Stomach (tissue), 8 donors: ENCODE measurements at regions not wholly inside any gene's neighbourhood (a gene's known extent, or its start where the extent isn't known, plus 50 kb on each side); places are given as distances from the start of the nearest gene placed in this dataset.

Experiments used
- DNase-seq, 2 donors: peaks; one replicate each; pipeline versions ENCODE4 v3.0.0 to v3.0.0-alpha.2; 2013 to 2019
- H3K27ac ChIP-seq, 5 donors: fragments of 200-600 bp in 4 of 5; sonication (generic) in 4 of 5; one replicate each; pipeline ENCODE4 v1.5.1; 2013 to 2019; ENCODE audit warnings: mild to moderate bottlenecking in 1 of 5, moderate library complexity in 1 of 5
- H3K27me3 ChIP-seq, 3 donors: fragments of 200-600 bp; sonication (generic); one replicate each; pipeline ENCODE4 v1.5.1; 2017 to 2019; ENCODE audit warnings: mixed run types in 1 of 3
- H3K36me3 ChIP-seq, 4 donors: fragments of 200-600 bp; sonication (generic); 1 replicate in 3 of 4; 2 replicates in 1 of 4; pipeline ENCODE4 v1.5.1; 2016 to 2019
- H3K4me1 ChIP-seq, 4 donors: fragments of 200-600 bp; sonication (generic); one replicate each; pipeline ENCODE4 v1.5.1; 2016 to 2019
- H3K4me3 ChIP-seq, 4 donors: fragments of 200-600 bp; sonication (generic) in 3 of 4; one replicate each; pipeline ENCODE4 v1.5.1; 2016 to 2019; ENCODE audit warnings: mild to moderate bottlenecking in 1 of 4
- H3K9me3 ChIP-seq, 4 donors: fragments of 200-600 bp; sonication (generic); one replicate each; pipeline ENCODE4 v1.5.1; 2016 to 2019
- CTCF ChIP-seq, 7 experiments: fragments of 450-650 bp in 4 of 7; fragments of 200-600 bp in 3 of 7; sonication (generic) in 3 of 7; IDR thresholded peaks; one replicate each; pipeline ENCODE4 v1.5.1; 2016 to 2019; ENCODE audit warnings: antibody characterized with exemption in 7 of 7, control low read depth in 2 of 7, mild to moderate bottlenecking in 1 of 7
- EP300 ChIP-seq: sonication (generic); formaldehyde crosslinking; IDR thresholded peaks from one replicate; pipeline ENCODE4 v1.6.1; 2017; ENCODE audit warnings: antibody characterized with exemption
- POLR2A ChIP-seq, 4 donors: fragments of 450-650 bp; IDR thresholded peaks; one replicate each; pipeline ENCODE4 v1.6.1; 2016; ENCODE audit warnings: antibody characterized with exemption in 4 of 4, control low read depth in 2 of 4, mild to moderate bottlenecking in 1 of 4, moderate library complexity in 1 of 4
- POLR2AphosphoS5 ChIP-seq, 3 donors: sonication (generic); formaldehyde crosslinking; IDR thresholded peaks; one replicate each; pipeline ENCODE4 v1.6.1; 2016; ENCODE audit warnings: antibody characterized with exemption in 3 of 3
- WGBS, 5 donors: extraction: QIAGEN DNeasy Blood & Tissue Kit in 3 of 5; methylation state at CpG; one replicate each; pipeline versions ENCODE4 v1.1.5 to v1.1.7; 2013 to 2018; 5-methylcytosine and 5-hydroxymethylcytosine counted together
- intact Hi-C: fragments of 100-400 bp; cut with DNase I; formaldehyde crosslinking; loops from one replicate; pipeline ENCODE4 v1.15.1; 2023; ENCODE audit warnings: low total_unique reads
- donor health status: healthy with polysubstance abuse.
- donor health status: Bipolar disorder and iron deficiency.
- donor health status: healthy.

DNA sequence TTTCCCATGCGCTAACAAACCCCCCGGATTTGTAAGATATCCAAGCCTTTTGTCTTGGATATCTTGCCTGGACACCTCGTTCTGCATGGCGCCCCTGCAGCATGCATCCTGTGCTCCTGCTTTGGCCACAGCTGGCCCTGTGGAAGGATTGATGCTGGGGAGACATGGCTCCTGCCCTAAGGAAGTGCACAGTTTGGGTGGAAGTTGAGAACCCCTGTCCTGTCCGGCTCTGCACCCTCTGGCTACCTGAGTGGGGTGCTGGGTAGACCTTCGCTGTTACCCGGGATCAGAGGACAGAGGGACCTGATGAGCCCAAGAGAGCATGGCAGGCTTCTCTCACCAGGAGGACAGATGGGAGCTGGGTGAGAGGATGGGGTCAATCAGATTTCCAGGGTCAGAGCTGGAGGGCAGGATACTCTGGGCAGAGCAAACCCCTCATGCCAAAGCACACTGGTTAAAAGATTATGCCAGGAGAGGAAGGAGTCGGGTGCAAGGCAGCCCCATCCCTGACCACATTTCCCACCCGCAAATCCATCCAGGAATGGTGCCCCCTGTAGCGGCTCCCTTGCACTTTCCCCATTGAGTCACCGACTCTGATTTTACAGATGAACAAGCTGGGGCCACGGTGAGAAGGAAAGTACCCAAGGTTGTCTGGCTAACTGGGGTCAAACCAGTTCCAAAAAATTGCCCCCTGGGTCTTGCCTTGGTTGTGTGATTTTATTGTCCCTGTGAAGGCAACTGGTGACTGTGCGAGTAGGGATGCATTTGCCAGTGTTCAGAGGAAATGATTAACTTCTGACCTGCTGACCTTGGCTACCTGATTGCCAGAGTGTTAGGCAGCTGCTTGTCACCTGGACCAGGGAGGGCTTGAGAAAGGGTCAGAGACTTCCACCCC is 290.1 kb upstream of the ZMIZ1 start:
- WGBS, 5 donors = 81 to 88% (median 83%) methylated on average over 12 to 13 of the region's 13 CpGs
- peak in 1 of 2 donors; percentile 38 for DNase-seq
- TF ChIP-seq POLR2AphosphoS5 (IDR thresholded peaks at IDR 0.05) (no peak), CTCF (IDR thresholded peaks at IDR 0.05) (no peak), EP300 (no peak), POLR2A (IDR thresholded peaks at IDR 0.05) (no peak)

DNA sequence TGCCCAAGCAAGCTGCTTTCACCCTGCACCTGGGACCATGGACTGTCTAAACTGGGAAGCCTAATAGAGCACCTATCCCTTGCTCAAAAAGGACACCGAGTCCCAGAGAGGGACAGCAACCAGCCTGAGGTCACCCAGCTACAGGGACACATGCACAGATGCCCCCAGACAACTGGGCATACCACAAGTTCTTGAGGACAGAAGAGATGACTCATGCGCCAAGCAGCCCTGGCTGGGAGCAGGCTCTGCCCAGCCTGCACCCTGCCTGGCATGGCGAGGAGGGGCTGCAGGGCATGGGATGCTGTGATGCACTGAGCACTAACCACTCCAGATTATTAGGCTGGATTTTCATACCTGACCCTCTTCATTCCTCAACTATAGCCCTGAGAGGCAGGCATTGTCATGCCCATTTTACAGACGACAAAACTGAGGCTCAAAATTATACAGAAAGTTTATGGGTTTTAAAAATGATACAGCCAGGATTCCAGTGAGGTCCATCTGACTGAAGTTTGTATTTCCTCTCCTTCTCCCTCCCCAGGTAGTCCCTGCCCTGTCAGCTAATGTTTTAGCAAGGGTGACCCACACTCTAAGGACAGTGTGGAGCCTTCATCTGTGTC is 289.3 kb upstream of the ZMIZ1 start:
- H3K4me1 ChIP-seq = peaks cover 24 to 40% (median 33%) of the 10 kb centered on the region in 4 donors
- H3K27me3 ChIP-seq = no peaks in the 10 kb centered on the region
- 63 to 90% (median 81%) methylated on average over 4 of the region's 4 CpGs for WGBS, 5 donors
- no peak for DNase-seq
- no peak overlapping the region for H3K27ac ChIP-seq
- H3K9me3 ChIP-seq = peaks cover 0 to 8% (median 0%) of the 10 kb centered on the region in 4 donors
- TF ChIP-seq CTCF (IDR thresholded peaks at IDR 0.05) (no peak), POLR2AphosphoS5 (IDR thresholded peaks at IDR 0.05) (no peak), POLR2A (IDR thresholded peaks at IDR 0.05) (no peak), EP300 (no peak)
- intact Hi-C loops = no loop called here
- no peaks in the 10 kb centered on the region for H3K36me3 ChIP-seq
- H3K4me3 ChIP-seq = no peak overlapping the region

More for the DNA sequence above, 290.1 kb upstream of the ZMIZ1 start:
- intact Hi-C loops = no loop called here
- Histone ChIP-seq H3K27ac (peak overlapping the region in 4 of 5 donors; percentile 35 to 70 (median 59)), H3K4me1 (peaks cover 24 to 40% (median 34%) of the 10 kb centered on the region in 4 donors), H3K27me3 (no peaks in the 10 kb centered on the region), H3K36me3 (no peaks in the 10 kb centered on the region), H3K9me3 (peaks cover 0 to 8% (median 0%) of the 10 kb centered on the region in 4 donors), H3K4me3 (no peak overlapping the region)

DNA sequence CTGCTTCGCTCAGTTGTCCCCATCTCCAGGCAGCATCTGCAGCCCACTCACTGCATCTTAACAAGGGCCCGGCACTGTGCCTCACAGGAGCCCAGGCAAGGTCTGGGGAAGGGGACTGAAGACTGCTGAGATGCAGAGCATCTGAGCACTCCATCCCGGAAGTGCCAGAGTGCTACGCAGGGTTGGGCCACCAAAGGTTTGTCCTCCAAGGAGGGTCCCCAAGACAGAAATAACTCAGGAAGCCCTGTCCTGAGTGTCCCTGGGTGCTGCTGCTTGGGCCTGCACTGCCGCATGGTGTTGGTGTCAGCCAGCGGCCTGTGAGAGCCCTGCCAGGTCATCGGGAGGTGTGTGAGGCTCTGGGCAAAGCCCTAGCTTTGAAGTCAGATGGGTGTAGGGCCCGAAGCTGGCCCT is 288.2 kb upstream of the ZMIZ1 start:
- H3K36me3 ChIP-seq = no peaks in the 10 kb centered on the region
- H3K4me1 ChIP-seq = peaks cover 14 to 29% (median 23%) of the 10 kb centered on the region in 4 donors
- intact Hi-C loops = no loop called here
- DNase-seq = no peak
- peaks cover 0 to 8% (median 0%) of the 10 kb centered on the region in 4 donors for H3K9me3 ChIP-seq
- TF ChIP-seq POLR2A (IDR thresholded peaks at IDR 0.05) (no peak), CTCF (IDR thresholded peaks at IDR 0.05) (no peak), EP300 (no peak), POLR2AphosphoS5 (IDR thresholded peaks at IDR 0.05) (no peak)
- H3K27me3 ChIP-seq = no peaks in the 10 kb centered on the region
- H3K27ac ChIP-seq = no peak overlapping the region
- H3K4me3 ChIP-seq = no peak overlapping the region
- WGBS, 5 donors = 80 to 97% (median 96%) methylated on average over 8 of the region's 8 CpGs

- intact Hi-C loops = no loop called here
- Histone ChIP-seq H3K4me1 (peaks cover 9 to 22% (median 17%) of the 10 kb centered on the region in 4 donors), H3K27me3 (no peaks in the 10 kb centered on the region), H3K36me3 (no peaks in the 10 kb centered on the region), H3K27ac (no peak overlapping the region), H3K9me3 (peaks cover 0 to 8% (median 0%) of the 10 kb centered on the region in 4 donors), H3K4me3 (no peak overlapping the region)
- DNase-seq = no peak
- TF ChIP-seq CTCF (IDR thresholded peaks at IDR 0.05) = no peak
- TF ChIP-seq EP300 = no peak
- TF ChIP-seq POLR2A (IDR thresholded peaks at IDR 0.05) = no peak
- no peak for TF ChIP-seq POLR2AphosphoS5 (IDR thresholded peaks at IDR 0.05)
- 92 to 96% (median 95%) methylated on average over 9 to 10 of the region's 10 CpGs for WGBS, 5 donors
Measured at GRCh38 chr10:78781251-78781913, 287.4 kb upstream of the ZMIZ1 start.
